T-helper 1 cell (primary cell): ENCODE measurements at regions not wholly inside any gene's neighbourhood (a gene's known extent, or its start where the extent isn't known, plus 50 kb on each side); places are given as distances from the start of the nearest gene placed in this dataset.
"Not testable (repeated sequence)": the region's sequence is repeated elsewhere in the genome, so short reads cannot be mapped to it uniquely, and the experiment has no call there.

Experiments used
- DNase-seq, 5 donors: peaks; one replicate each; pipeline ENCODE4 v3.0.0-alpha.2; 2012 to 2020

DNA sequence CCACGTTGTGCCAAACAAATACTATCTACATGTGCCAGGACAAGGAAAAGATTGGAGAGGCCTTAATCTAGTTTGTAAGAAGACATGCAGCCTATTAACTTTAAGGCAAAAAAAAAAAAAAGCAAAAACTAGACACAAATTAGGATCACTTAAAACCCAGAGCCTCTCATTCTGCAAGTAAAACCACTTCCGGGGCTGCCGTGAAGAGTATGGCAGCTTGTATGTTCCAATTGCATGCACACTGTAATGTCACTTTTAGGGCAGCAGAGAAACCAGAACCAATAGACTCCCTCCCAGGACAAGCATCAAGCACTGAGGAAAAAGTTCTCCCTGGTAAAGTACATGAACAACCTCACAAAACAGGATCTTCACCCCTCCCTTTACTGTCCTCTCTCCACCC lies 70.6 kb downstream of the RSL24D1 start:
- DNase-seq = no peak

GRCh38 chr15:55124616-55125015 lies 72.1 kb downstream of the RSL24D1 start:
- DNase-seq = no peak

DNA sequence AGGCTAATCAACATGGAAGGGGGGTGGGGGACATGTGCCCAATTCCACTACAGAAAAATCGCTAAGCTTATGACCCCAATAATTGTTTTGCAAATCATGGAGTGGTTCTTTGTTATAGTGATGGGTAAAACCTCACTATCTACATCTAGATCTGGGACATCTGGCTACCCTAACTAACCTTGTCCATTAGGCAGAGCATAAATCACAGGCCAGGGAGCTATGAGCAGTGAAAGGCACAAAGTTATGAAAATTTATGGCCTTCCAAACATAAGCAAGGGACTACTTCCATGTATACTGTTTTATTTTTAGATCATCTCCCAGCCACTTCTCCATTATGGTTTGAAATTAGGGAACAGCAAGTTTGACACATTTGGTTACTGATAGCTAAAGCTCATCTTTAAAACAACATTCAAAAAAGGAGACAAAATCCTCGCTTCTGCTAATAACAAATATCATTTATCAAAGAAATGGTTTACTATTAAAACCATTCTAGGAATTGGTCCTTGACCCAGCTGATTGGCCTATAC lies 78.3 kb downstream of the RSL24D1 start:
- no peak for DNase-seq

- DNase-seq = no peak
Observed at GRCh38 chr15:55116636-55117035, 80.1 kb downstream of the RSL24D1 start.

DNA sequence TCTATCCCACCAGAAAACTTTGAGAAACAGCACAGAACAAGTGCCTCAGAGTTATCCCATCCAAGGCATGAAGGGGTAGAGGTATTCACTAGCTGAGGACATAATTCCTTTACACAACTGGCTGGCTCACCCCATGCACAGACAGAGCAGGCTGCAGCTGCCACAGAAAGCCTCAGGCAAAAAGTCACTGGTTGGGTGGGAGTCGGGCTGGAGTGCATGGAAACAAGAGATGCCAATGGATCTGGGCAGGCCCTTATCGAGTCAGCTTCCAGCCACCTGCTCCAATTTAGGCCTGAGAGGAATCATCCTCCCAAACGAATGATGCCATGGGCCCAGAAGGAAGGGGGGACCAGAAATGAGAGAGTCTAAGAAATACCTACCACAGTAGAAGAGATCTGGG lies 83.0 kb downstream of the RSL24D1 start:
- DNase-seq = no peak

- DNase-seq = no peak
Observed at GRCh38 chr15:55112706-55113105, 84.0 kb downstream of the RSL24D1 start.

GRCh38 chr15:55110446-55110845 lies 86.3 kb downstream of the RSL24D1 start:
- no peak for DNase-seq

- DNase-seq = peak in 3 of 5 donors; percentile 14 to 39 (median 24)
Observed at GRCh38 chr15:55108858-55109518, 87.8 kb downstream of the RSL24D1 start.

- no peak for DNase-seq
Observed at GRCh38 chr15:55108448-55108847, 88.3 kb downstream of the RSL24D1 start.

GRCh38 chr15:55106155-55106554 lies 90.6 kb downstream of the RSL24D1 start:
- DNase-seq = no peak

DNA sequence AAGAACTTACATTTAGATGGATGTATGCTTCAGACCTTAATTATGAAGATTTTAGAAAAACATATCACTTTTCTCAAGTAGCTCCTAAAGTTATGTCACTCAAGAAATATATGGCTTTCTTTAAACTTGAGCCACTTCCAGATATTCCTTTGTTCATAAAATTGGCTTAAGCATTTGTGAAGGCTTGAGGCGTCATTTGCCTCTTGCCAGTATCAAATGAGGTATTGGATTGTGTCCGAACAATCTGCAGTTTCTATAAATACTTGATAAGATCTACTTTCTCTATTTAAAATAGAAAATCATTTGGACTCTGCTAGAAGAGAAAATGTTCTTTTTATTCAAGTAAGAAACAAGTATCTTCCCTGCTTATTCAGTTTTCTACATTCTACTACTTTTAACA lies 102.6 kb downstream of the RSL24D1 start:
- DNase-seq = no peak

DNA sequence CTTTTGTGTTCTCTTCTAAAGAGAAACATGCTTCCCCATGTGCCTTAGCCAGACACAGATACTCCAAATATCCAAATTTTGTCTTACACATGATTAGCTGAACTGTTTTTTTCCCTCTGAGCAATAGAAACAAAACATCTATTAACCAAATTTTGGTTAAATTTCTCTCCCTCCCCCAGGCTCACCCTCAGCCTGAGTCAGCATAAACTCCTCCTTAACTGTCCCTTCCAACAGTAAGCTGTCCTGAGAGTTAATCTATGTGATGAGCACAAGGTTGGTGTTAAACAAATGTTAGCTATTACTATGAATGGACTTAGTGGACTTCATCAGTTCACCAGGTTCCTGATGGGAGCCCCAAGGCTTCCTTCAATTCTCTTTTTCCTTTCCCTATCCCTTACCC lies 108.5 kb downstream of the RSL24D1 start:
- no peak for DNase-seq

- no peak for DNase-seq
Observed at GRCh38 chr15:55084673-55085072, 112.1 kb downstream of the RSL24D1 start.

- no peak for DNase-seq
Observed at GRCh38 chr15:55084216-55084615, 112.5 kb downstream of the RSL24D1 start.

DNA sequence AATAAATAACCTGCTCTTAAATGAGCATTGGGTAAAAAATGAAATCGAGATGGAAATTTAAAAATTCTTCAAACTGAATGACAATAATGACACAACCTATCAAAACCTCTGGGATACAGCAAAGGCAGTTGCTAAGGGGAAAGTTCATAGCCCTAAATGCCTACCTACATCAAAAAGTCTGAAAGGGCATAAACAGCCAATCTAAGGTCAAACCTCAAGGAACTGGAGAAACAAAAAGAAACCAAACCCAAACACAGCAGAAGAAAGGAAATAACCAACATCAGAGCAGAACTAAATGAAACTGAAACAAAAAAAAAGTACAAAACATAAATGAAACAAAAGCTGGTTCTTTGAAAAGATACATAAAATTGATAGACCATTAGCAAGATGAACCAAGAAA lies 119.7 kb downstream of the RSL24D1 start:
- DNase-seq = peak in 1 of 5 donors; percentile 18

DNA sequence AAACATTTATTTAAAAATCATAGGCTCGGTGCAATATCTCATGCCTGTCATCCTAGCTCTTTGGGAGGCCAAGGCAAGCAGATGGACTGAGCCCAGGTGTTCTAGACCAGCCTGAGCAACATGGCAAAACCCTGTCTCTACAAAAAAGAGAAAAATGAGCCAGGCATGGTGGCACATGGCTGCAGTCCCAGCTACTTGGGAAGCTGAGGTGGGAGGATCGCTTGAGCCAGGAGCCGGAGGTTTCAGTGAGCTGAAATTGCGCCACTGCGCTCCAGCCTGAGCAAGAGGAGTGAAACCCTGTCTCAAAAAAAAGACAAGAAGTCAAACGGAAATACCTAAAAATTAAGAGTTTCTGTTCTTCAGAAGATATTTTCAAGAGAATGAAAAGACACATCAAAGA lies 122.3 kb downstream of the RSL24D1 start:
- no peak for DNase-seq

- not testable (repeated sequence) for DNase-seq
Observed at GRCh38 chr15:55063970-55064369, 132.8 kb downstream of the RSL24D1 start.

GRCh38 chr15:55060836-55061235 lies 135.9 kb downstream of the RSL24D1 start:
- no peak for DNase-seq

- no peak for DNase-seq
Observed at GRCh38 chr15:55056500-55056899, 140.2 kb downstream of the RSL24D1 start.

GRCh38 chr15:55044162-55044561 lies 152.6 kb downstream of the RSL24D1 start:
- DNase-seq = no peak

DNA sequence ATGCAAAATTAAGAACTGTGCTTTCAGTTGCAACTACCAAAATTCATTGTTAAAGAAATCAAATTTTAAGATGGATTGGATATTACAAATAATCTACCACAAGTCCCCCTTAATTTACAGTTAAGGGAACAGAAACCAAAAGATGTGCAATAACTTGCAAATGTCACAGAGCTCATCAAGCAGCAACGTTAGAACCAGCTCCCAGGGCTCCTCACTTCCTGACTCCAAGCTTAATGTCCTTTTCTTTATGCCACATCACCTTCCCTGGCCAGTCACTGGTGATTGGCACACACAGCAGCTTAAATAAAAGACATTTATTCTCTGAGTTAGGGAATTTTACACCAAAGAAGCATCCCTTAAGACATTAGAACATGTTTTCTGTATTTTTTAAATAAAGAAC lies 159.7 kb downstream of the RSL24D1 start:
- no peak for DNase-seq

GRCh38 chr15:55035749-55036148 lies 161.0 kb downstream of the RSL24D1 start:
- no peak for DNase-seq

- no peak for DNase-seq
Observed at GRCh38 chr15:55033574-55033973, 163.2 kb downstream of the RSL24D1 start.

DNA sequence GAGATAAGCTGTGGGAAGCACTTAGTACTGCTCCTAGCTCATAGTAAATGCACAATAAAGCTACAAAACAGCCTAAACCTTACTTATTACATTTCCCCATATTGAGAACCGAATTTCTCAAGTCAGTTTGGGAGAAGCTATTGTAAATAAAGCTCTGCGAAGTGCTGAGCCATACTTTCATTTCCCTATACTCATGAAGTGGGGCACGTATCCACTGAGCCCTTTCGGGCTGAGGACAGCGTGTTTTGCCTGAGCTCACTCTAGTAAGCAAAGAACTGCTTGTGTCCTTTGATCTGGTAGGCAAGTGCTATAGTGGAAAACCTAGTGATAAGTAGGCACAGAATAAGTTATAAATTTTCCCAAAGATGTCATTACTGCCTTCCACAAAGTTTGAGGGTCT lies 165.0 kb downstream of the RSL24D1 start:
- DNase-seq = no peak

- no peak for DNase-seq
Observed at GRCh38 chr15:55026381-55026780, 170.4 kb downstream of the RSL24D1 start.
